Sigmoid colon (tissue), 6 donors: ENCODE measurements at regions not wholly inside any gene's neighbourhood (a gene's known extent, or its start where the extent isn't known, plus 50 kb on each side); places are given as distances from the start of the nearest gene placed in this dataset.

Source experiments
- DNase-seq: peaks from one replicate; pipeline ENCODE4 v3.0.0-alpha.2; 2019
- H3K27ac ChIP-seq, 4 donors: fragments of 200-600 bp; sonication (generic); one replicate each; pipeline ENCODE4 v1.5.1; 2016 to 2019; ENCODE audit warnings: mild to moderate bottlenecking in 1 of 4
- H3K27me3 ChIP-seq, 3 donors: fragments of 200-600 bp; sonication (generic); one replicate each; pipeline ENCODE4 v1.5.1; 2019; ENCODE audit warnings: mild to moderate bottlenecking in 1 of 3
- H3K36me3 ChIP-seq, 4 donors: fragments of 200-600 bp; sonication (generic); one replicate each; pipeline ENCODE4 v1.5.1; 2016 to 2019
- H3K4me1 ChIP-seq, 4 donors: fragments of 200-600 bp; sonication (generic); one replicate each; pipeline ENCODE4 v1.5.1; 2017 to 2019
- H3K4me3 ChIP-seq, 4 donors: fragments of 200-600 bp; sonication (generic); one replicate each; pipeline ENCODE4 v1.5.1; 2017 to 2019; ENCODE audit warnings: mild to moderate bottlenecking in 2 of 4, moderate library complexity in 1 of 4
- H3K9me3 ChIP-seq, 4 donors: fragments of 200-600 bp in 3 of 4; sonication (generic) in 3 of 4; one replicate each; pipeline versions ENCODE4 v1.5.1 to v1.6.1; 2013 to 2019
- CTCF ChIP-seq, 4 experiments: fragments of 450-650 bp in 3 of 4; fragments of 200-600 bp in 1 of 4; IDR thresholded peaks; one replicate each; pipeline ENCODE4 v1.5.1; 2016 to 2019; ENCODE audit warnings: antibody characterized with exemption in 4 of 4, mild to moderate bottlenecking in 3 of 4, moderate library complexity in 2 of 4
- EP300 ChIP-seq, 4 donors: sonication (generic); formaldehyde crosslinking; IDR thresholded peaks; one replicate each; pipeline ENCODE4 v1.6.1; 2017; ENCODE audit warnings: antibody characterized with exemption in 4 of 4
- POLR2A ChIP-seq, 2 donors: fragments of 450-650 bp; IDR thresholded peaks; one replicate each; pipeline ENCODE4 v1.6.1; 2016; ENCODE audit warnings: antibody characterized with exemption in 2 of 2, mild to moderate bottlenecking in 2 of 2, moderate library complexity in 2 of 2
- POLR2AphosphoS5 ChIP-seq, 4 donors: sonication (generic); formaldehyde crosslinking; IDR thresholded peaks; one replicate each; pipeline ENCODE4 v1.6.1; 2017; ENCODE audit warnings: antibody characterized with exemption in 4 of 4
- WGBS, 2 donors: extraction: QIAGEN DNeasy Blood & Tissue Kit; methylation state at CpG; one replicate each; pipeline ENCODE4 v1.1.7; 2013; 5-methylcytosine and 5-hydroxymethylcytosine counted together
- intact Hi-C: fragments of 100-400 bp; cut with DNase I; formaldehyde crosslinking; loops from one replicate; pipeline ENCODE4 v1.15.1; 2023
- donor health status: healthy with polysubstance abuse.
- donor health status: healthy.

GRCh38 chr17:69860142-69860680 lies 214.8 kb upstream of the KCNJ16 start:
- Histone ChIP-seq H3K27me3 (no peaks in the 10 kb centered on the region), H3K4me1 (no peaks in the 10 kb centered on the region), H3K4me3 (no peak overlapping the region), H3K36me3 (no peaks in the 10 kb centered on the region), H3K27ac (no peak overlapping the region), H3K9me3 (no peaks in the 10 kb centered on the region)
- DNase-seq: no peak
- no peak for TF ChIP-seq POLR2AphosphoS5 (IDR thresholded peaks at IDR 0.05)
- no peak for TF ChIP-seq EP300 (IDR thresholded peaks at IDR 0.05)
- no peak for TF ChIP-seq POLR2A (IDR thresholded peaks at IDR 0.05)
- no peak for TF ChIP-seq CTCF (IDR thresholded peaks at IDR 0.05)
- intact Hi-C loops: no loop called here
- WGBS, 2 donors: 83 to 86% methylated on average over 3 of the region's 3 CpGs

GRCh38 chr17:69864462-69864861 lies 210.6 kb upstream of the KCNJ16 start:
- H3K4me3 ChIP-seq: no peak overlapping the region
- WGBS, 2 donors: 84 to 89% methylated on average over 2 of the region's 2 CpGs
- H3K27ac ChIP-seq: no peak overlapping the region
- H3K36me3 ChIP-seq: no peaks in the 10 kb centered on the region
- no peak for TF ChIP-seq EP300 (IDR thresholded peaks at IDR 0.05)
- no peak for TF ChIP-seq CTCF (IDR thresholded peaks at IDR 0.05)
- no peak for TF ChIP-seq POLR2AphosphoS5 (IDR thresholded peaks at IDR 0.05)
- TF ChIP-seq POLR2A (IDR thresholded peaks at IDR 0.05): no peak
- H3K27me3 ChIP-seq: no peaks in the 10 kb centered on the region
- intact Hi-C loops: no loop called here
- DNase-seq: no peak
- H3K9me3 ChIP-seq: no peaks in the 10 kb centered on the region
- H3K4me1 ChIP-seq: no peaks in the 10 kb centered on the region

GRCh38 chr17:69869667-69870066 lies 205.4 kb upstream of the KCNJ16 start:
- no peak for TF ChIP-seq EP300 (IDR thresholded peaks at IDR 0.05)
- no peak for TF ChIP-seq POLR2A (IDR thresholded peaks at IDR 0.05)
- Histone ChIP-seq H3K4me1 (no peaks in the 10 kb centered on the region), H3K4me3 (no peak overlapping the region), H3K27ac (no peak overlapping the region), H3K27me3 (no peaks in the 10 kb centered on the region), H3K9me3 (peaks cover 0 to 3% (median 0%) of the 10 kb centered on the region in 4 donors), H3K36me3 (no peaks in the 10 kb centered on the region)
- intact Hi-C loops: no loop called here
- no peak for DNase-seq
- 91 to 93% methylated on average over 1 of the region's 1 CpG for WGBS, 2 donors

- TF ChIP-seq POLR2AphosphoS5 (IDR thresholded peaks at IDR 0.05) (no peak), EP300 (IDR thresholded peaks at IDR 0.05) (no peak), POLR2A (IDR thresholded peaks at IDR 0.05) (no peak), CTCF (IDR thresholded peaks at IDR 0.05) (no peak)
- Histone ChIP-seq H3K27ac (no peak overlapping the region), H3K9me3 (peaks cover 0 to 3% (median 0%) of the 10 kb centered on the region in 4 donors), H3K36me3 (no peaks in the 10 kb centered on the region), H3K4me1 (no peaks in the 10 kb centered on the region), H3K4me3 (no peak overlapping the region), H3K27me3 (no peaks in the 10 kb centered on the region)
- WGBS, 2 donors: 78 to 94% methylated on average over 1 of the region's 1 CpG
- DNase-seq: no peak
- intact Hi-C loops: no loop called here
These were observed 204.9 kb upstream of the KCNJ16 start for GRCh38 chr17:69870091-69870530.

GRCh38 chr17:69870751-69871199 lies 204.2 kb upstream of the KCNJ16 start:
- WGBS, 2 donors: 68 to 73% methylated on average over 3 of the region's 3 CpGs
- Histone ChIP-seq H3K4me1 (no peaks in the 10 kb centered on the region), H3K4me3 (no peak overlapping the region), H3K27ac (no peak overlapping the region), H3K36me3 (no peaks in the 10 kb centered on the region), H3K9me3 (peaks cover 0 to 3% (median 0%) of the 10 kb centered on the region in 4 donors), H3K27me3 (no peaks in the 10 kb centered on the region)
- DNase-seq: no peak
- intact Hi-C loops: no loop called here
- no peak for TF ChIP-seq POLR2AphosphoS5 (IDR thresholded peaks at IDR 0.05)
- no peak for TF ChIP-seq POLR2A (IDR thresholded peaks at IDR 0.05)
- no peak for TF ChIP-seq CTCF (IDR thresholded peaks at IDR 0.05)
- TF ChIP-seq EP300 (IDR thresholded peaks at IDR 0.05): no peak
